ENCODE measurements at regions not wholly inside any gene's neighbourhood (a gene's known extent, or its start where the extent isn't known, plus 50 kb on each side); places are given as distances from the start of the nearest gene placed in this dataset.

DNA sequence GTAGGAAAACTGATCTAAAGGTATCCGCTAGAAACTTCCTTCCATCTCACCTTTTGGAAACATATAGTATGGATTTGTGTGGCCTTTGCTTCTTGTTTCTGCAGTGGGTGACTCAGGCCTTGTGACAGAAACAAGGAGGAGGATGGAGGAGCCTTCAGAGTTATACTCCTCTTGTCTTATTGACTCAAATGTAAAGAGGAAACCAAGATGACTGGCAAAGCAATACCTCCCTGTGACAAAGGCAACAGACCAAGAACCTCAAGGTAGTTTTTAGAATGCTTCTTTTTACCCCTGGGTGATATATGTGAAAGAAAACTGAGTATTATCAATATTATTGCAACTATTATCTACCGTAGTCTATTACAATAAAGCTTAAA is 123.3 kb upstream of the SLIT3 start:
- no peaks in the 10 kb centered on the region for H4K20me1 ChIP-seq (replicated peaks; ENCODE audit: control insufficient read depth, extremely low read depth, insufficient read depth, low read length)
- TF ChIP-seq EZH2 (IDR thresholded peaks at IDR 0.05; ENCODE audit: borderline replicate concordance, low read depth, low read length, severe bottlenecking) (no peak), MYC (IDR thresholded peaks at IDR 0.05; ENCODE audit: low read depth, low read length) (no peak), POLR2AphosphoS5 (IDR thresholded peaks at IDR 0.05; ENCODE audit: insufficient read depth, low read depth, low read length) (no peak)
- dilution Hi-C loops (cut with MboI; ENCODE audit: extremely low pct_ligation_motif_present, low sequenced_read_pairs) (no loop called here), intact Hi-C loops (cut with micrococcal nuclease) (no loop called here)
- no peak overlapping the region for H2AFZ ChIP-seq (ENCODE audit: low read depth, low read length)
- H3K27me3 ChIP-seq (ENCODE audit: control insufficient read depth in 2 of 2, insufficient read depth in 2 of 2, low read length in 2 of 2): no peaks in the 10 kb centered on the region
- H3K27ac ChIP-seq (ENCODE audit: insufficient read depth, low read depth, low read length): no peak overlapping the region
- no peak overlapping the region for H3K4me2 ChIP-seq (ENCODE audit: insufficient read depth, low read length)
- no peak overlapping the region for H3K9ac ChIP-seq (replicated peaks; ENCODE audit: extremely low read depth, insufficient read depth, low read length)
- POLR2A ChIA-PET: no interaction called here
- no peaks in the 10 kb centered on the region for H3K79me2 ChIP-seq (ENCODE audit: control insufficient read depth, insufficient read depth, low read length)
- no peaks in the 10 kb centered on the region for H3K9me3 ChIP-seq (replicated peaks; ENCODE audit: control insufficient read depth, insufficient read depth, low read length)
- FAIRE-seq: no peak
- BruUV-seq (replicated peaks): no TSS peak
- H3K36me3 ChIP-seq (ENCODE audit: control insufficient read depth in 2 of 2, extremely low read depth in 1 of 2, insufficient read depth in 2 of 2, low read length in 2 of 2): no peaks in the 10 kb centered on the region
- no peak for DNase-seq (ENCODE audit: low read depth, low spot score)
- no peak overlapping the region for H3K4me3 ChIP-seq (replicated peaks in 1 of 3; ENCODE audit: insufficient read depth in 1 of 3, low read depth in 1 of 3, low read length in 3 of 3)
- no peaks in the 10 kb centered on the region for H3K4me1 ChIP-seq (ENCODE audit: control insufficient read depth, extremely low read depth, insufficient read depth, low read length)
- H3K9me1 ChIP-seq (replicated peaks; ENCODE audit: control insufficient read depth, extremely low read depth, insufficient read depth, low read length): no peaks in the 10 kb centered on the region
- CTCF ChIA-PET: interaction anchor here (0.6 kb wide), 1 partner anchor 9 kb away, joined by 3 read pairs; no protein-coding TSS in a partner anchor

DNA sequence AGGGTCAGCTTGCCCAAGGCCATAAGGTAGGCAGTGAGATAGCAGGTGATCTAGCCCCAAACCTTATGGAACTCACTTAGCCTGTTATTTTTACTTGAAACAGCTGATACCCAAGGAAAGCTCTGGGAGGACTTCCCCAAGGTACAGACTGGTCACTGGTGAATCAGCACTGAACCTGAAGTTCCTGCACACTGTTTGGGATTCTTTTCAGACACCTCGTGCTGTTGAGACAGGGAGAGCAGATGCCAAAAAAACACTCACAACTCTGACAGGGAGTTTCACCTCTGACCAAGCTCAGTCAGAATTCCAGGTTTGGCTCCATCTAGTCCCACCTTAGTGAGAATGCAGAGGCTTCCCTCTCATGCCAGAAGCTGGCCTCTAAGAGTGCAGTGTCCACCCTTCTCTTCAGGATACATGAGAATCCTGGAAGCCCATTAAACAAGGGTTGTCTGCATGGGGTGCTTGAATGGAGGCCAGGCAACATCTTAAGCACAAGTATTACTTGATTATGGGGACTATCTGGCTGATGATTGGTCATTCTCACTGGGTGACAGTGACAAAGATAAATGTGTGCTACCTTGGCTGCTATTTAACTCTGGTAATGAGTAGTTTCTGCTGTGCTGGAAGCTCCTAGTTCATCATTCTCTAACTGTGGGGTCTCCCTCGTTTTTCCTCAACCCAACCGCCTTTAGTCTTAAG is 122.8 kb upstream of the SLIT3 start:
- FAIRE-seq (no peak), DNase-seq (ENCODE audit: low read depth, low spot score) (no peak)
- TF ChIP-seq JUN (IDR thresholded peaks at IDR 0.05; ENCODE audit: borderline replicate concordance, insufficient read depth, insufficient read length, low read depth) (no peak), POLR2AphosphoS5 (IDR thresholded peaks at IDR 0.05; ENCODE audit: insufficient read depth, low read depth, low read length) (no peak), MYC (IDR thresholded peaks at IDR 0.05; ENCODE audit: low read depth, low read length) (no peak), FOS (IDR thresholded peaks at IDR 0.05; ENCODE audit: borderline replicate concordance, insufficient read depth, low read length) (no peak), POLR2A (IDR thresholded peaks at IDR 0.05; ENCODE audit: low read depth, low read length) (no peak), GATA2 (IDR thresholded peaks at IDR 0.05; ENCODE audit: insufficient read depth, insufficient read length, low read depth, low read length) (no peak), EZH2 (IDR thresholded peaks at IDR 0.05; ENCODE audit: borderline replicate concordance, low read depth, low read length, severe bottlenecking) (no peak), CTCF (IDR thresholded peaks at IDR 0.05; ENCODE audit: extremely low read depth in 1 of 2, insufficient read depth in 1 of 2, low read depth in 1 of 2, low read length in 2 of 2) (no peak)
- TF ChIP-seq, protein P1, sequence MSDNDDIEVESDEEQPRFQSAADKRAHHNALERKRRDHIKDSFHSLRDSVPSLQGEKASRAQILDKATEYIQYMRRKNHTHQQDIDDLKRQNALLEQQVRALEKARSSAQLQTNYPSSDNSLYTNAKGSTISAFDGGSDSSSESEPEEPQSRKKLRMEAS (IDR thresholded peaks at IDR 0.05; ENCODE audit: insufficient read depth, insufficient read length): no peak
- Histone ChIP-seq H3K27ac (ENCODE audit: insufficient read depth, low read depth, low read length) (no peak overlapping the region), H3K79me2 (ENCODE audit: control insufficient read depth, insufficient read depth, low read length) (no peaks in the 10 kb centered on the region), H3K9ac (replicated peaks; ENCODE audit: extremely low read depth, insufficient read depth, low read length) (no peak overlapping the region), H3K9me3 (replicated peaks; ENCODE audit: control insufficient read depth, insufficient read depth, low read length) (no peaks in the 10 kb centered on the region), H3K4me2 (ENCODE audit: insufficient read depth, low read length) (no peak overlapping the region), H3K4me3 (replicated peaks in 1 of 3; ENCODE audit: insufficient read depth in 1 of 3, low read depth in 1 of 3, low read length in 3 of 3) (no peak overlapping the region), H3K9me1 (replicated peaks; ENCODE audit: control insufficient read depth, extremely low read depth, insufficient read depth, low read length) (no peaks in the 10 kb centered on the region), H3K27me3 (ENCODE audit: control insufficient read depth in 2 of 2, insufficient read depth in 2 of 2, low read length in 2 of 2) (no peaks in the 10 kb centered on the region), H2AFZ (ENCODE audit: low read depth, low read length) (no peak overlapping the region), H3K4me1 (ENCODE audit: control insufficient read depth, extremely low read depth, insufficient read depth, low read length) (no peaks in the 10 kb centered on the region), H3K36me3 (ENCODE audit: control insufficient read depth in 2 of 2, extremely low read depth in 1 of 2, insufficient read depth in 2 of 2, low read length in 2 of 2) (no peaks in the 10 kb centered on the region), H4K20me1 (replicated peaks; ENCODE audit: control insufficient read depth, extremely low read depth, insufficient read depth, low read length) (no peaks in the 10 kb centered on the region)
- BruUV-seq (replicated peaks): no TSS peak
- POLR2A ChIA-PET: no interaction called here
- CTCF ChIA-PET: no interaction called here
- dilution Hi-C loops (cut with MboI; ENCODE audit: extremely low pct_ligation_motif_present, low sequenced_read_pairs) (no loop called here), intact Hi-C loops (cut with micrococcal nuclease) (no loop called here)

Measured in endothelial cell of umbilical vein (primary cell).